Adrenal gland (tissue), 9 donors: ENCODE measurements at regions not wholly inside any gene's neighbourhood (a gene's known extent, or its start where the extent isn't known, plus 50 kb on each side); places are given as distances from the start of the nearest gene placed in this dataset.

Experiments used
- DNase-seq, 7 donors: peaks; one replicate each; pipeline ENCODE4 v3.0.0-alpha.2; 2019 to 2020
- H3K27ac ChIP-seq, 5 donors: fragments of 200-600 bp; sonication (generic) in 4 of 5; 1 replicate in 3 of 5; 2 replicates in 2 of 5; pipeline versions ENCODE4 v1.5.1 to v1.8.0; 2016 to 2020; ENCODE audit warnings: mild to moderate bottlenecking in 1 of 5
- H3K27me3 ChIP-seq: fragments of 200-600 bp; 2 replicates; pipeline ENCODE4 v1.8.0; 2021
- H3K36me3 ChIP-seq, 2 donors: fragments of 200-600 bp; replicated peaks in 1 of 2; 1 replicate in 1 of 2; 2 replicates in 1 of 2; pipeline versions ENCODE4 v1.5.1 to v1.8.0; 2018 to 2022
- H3K4me1 ChIP-seq, 2 donors: fragments of 200-600 bp; replicated peaks in 1 of 2; 1 replicate in 1 of 2; 2 replicates in 1 of 2; pipeline versions ENCODE4 v1.5.1 to v1.8.0; 2018 to 2021
- H3K4me3 ChIP-seq, 4 donors: fragments of 200-600 bp; sonication (generic) in 3 of 4; one replicate each; pipeline ENCODE4 v1.5.1; 2016 to 2018
- H3K9me3 ChIP-seq, 3 donors: fragments of 200-600 bp; sonication (generic) in 1 of 3; replicated peaks in 1 of 3; 1 replicate in 2 of 3; 2 replicates in 1 of 3; pipeline versions ENCODE4 v1.5.1 to v1.8.0; 2016 to 2021
- POLR2A ChIP-seq, 2 donors: fragments of 450-650 bp; IDR thresholded peaks; one replicate each; pipeline ENCODE4 v1.6.1; 2017; ENCODE audit warnings: antibody characterized with exemption in 2 of 2, mild to moderate bottlenecking in 2 of 2, moderate library complexity in 1 of 2
- WGBS, 4 donors: extraction: QIAGEN DNeasy Blood & Tissue Kit in 2 of 4; methylation state at CpG; one replicate each; pipeline versions ENCODE4 v1.1.5 to v1.1.7; 2013 to 2017; 5-methylcytosine and 5-hydroxymethylcytosine counted together
- intact Hi-C, 2 donors: fragments of 100-400 bp; cut with DNase I; formaldehyde crosslinking; loops; one replicate each; pipeline versions ENCODE4 v1.14.1 to v1.15.0; 2022 to 2023
- TF ChIP-seq, protein P1 (sequence below), 6 experiments: fragments of 450-650 bp in 4 of 6; fragments of 200-600 bp in 2 of 6; sonication (generic) in 1 of 6; IDR thresholded peaks; 1 replicate in 5 of 6; 2 replicates in 1 of 6; pipeline versions ENCODE4 v1.5.1 to v1.8.0; 2016 to 2021; ENCODE audit warnings: antibody characterized with exemption in 6 of 6, mild to moderate bottlenecking in 2 of 6, moderate library complexity in 1 of 6
- donor health status: healthy with polysubstance abuse.
- donor health status: Bipolar disorder and iron deficiency.
- donor health status: DM: yes; HTN: yes; CAD: no.
- donor health status: DM: no; HTN: no; CAD: no.
- donor health status: DM: no; HTN: no; CAD: no.

DNA sequence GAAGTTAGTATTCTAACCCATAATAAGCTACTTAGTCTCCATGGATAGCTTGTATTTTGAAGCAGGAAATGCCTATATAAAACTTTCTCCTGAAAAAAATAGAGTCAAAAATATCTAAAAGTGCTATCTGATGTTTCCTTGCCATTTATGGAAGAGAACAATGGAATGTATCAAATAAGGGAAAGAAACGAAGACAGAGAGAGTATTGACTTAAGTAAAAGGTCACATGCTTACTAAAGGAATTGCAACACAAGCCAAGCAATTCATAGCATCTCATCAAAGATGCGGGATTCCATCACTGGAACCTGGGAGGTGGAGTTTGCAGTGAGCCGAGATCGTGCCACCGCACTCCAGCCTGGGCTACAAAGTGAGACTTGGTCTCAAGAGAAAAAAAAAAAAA lies 112.9 kb upstream of the DTNBP1 start:
- WGBS, 4 donors: 86 to 90% (median 89%) methylated on average over 5 of the region's 5 CpGs
- no peak for DNase-seq
- Histone ChIP-seq H3K4me3 (no peak overlapping the region), H3K9me3 (no peaks in the 10 kb centered on the region), H3K27me3 (no peaks in the 10 kb centered on the region), H3K36me3 (no peaks in the 10 kb centered on the region), H3K27ac (no peak overlapping the region), H3K4me1 (no peaks in the 10 kb centered on the region)
- TF ChIP-seq, protein P1, sequence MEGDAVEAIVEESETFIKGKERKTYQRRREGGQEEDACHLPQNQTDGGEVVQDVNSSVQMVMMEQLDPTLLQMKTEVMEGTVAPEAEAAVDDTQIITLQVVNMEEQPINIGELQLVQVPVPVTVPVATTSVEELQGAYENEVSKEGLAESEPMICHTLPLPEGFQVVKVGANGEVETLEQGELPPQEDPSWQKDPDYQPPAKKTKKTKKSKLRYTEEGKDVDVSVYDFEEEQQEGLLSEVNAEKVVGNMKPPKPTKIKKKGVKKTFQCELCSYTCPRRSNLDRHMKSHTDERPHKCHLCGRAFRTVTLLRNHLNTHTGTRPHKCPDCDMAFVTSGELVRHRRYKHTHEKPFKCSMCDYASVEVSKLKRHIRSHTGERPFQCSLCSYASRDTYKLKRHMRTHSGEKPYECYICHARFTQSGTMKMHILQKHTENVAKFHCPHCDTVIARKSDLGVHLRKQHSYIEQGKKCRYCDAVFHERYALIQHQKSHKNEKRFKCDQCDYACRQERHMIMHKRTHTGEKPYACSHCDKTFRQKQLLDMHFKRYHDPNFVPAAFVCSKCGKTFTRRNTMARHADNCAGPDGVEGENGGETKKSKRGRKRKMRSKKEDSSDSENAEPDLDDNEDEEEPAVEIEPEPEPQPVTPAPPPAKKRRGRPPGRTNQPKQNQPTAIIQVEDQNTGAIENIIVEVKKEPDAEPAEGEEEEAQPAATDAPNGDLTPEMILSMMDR (IDR thresholded peaks at IDR 0.05): no peak
- TF ChIP-seq POLR2A (IDR thresholded peaks at IDR 0.05): no peak
- intact Hi-C loops: no loop called here

DNA sequence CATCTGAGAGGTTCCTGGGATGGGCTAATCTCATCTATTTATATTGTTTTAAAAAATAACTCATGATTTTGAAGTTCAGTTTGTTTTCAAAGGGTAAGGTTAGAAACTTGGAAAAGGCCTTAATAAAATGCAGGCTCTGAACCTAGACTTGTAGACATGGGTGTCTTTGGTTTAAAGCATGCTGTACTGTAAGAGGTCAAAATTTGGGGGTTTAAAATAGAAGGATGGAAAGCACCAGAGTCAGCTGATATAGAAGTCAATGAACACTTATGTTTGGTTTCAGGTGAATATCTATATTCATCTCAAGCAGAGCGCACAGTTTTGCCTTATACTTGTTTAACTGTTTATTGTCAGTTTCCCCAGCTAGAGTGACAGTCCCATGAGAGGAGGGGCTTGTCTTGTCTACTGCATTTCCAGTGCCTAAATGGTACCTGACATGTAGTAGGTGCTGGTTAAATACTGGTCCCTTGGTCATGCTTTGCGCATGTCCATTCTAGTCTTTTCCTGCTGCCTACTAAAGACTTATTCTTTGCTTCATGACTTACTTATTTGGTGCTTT lies 112.3 kb upstream of the DTNBP1 start:
- intact Hi-C loops: no loop called here
- TF ChIP-seq, protein P1 (IDR thresholded peaks at IDR 0.05): no peak
- no peak for TF ChIP-seq POLR2A (IDR thresholded peaks at IDR 0.05)

DNA sequence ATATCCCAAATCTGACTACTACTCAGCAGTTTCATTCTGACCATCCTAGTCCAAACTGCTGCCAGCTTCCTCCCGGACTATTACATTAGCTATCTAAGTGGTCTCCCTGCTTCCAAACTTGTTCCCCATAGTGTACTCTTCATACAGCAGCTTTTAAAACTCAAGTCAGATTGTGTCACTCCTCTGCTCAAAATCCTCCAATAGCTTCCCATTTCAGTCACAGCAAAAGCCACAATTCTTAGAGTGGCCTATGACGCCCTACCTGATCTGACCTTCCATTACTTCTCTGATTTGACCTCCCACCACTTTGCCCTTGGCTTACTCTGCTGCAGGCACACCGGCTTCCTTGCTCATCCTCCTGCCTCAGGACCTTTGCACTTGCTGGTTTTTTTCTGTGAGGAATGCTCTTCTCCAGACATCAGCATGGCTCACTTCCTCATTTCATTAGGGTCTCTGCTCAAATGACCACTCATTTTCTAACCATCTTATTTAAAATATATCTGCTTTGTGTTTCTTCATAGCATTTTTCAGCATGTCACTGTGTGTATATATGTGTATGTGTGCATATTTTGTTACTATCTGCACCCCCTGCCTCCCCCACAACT lies 111.1 kb upstream of the DTNBP1 start:
- no peaks in the 10 kb centered on the region for H3K27me3 ChIP-seq
- peaks cover 0 to 4% of the 10 kb centered on the region in 2 donors for H3K4me1 ChIP-seq
- no peaks in the 10 kb centered on the region for H3K9me3 ChIP-seq
- H3K36me3 ChIP-seq: no peaks in the 10 kb centered on the region
- 80 to 88% (median 87%) methylated on average over 3 of the region's 3 CpGs for WGBS, 4 donors
- no peak overlapping the region for H3K27ac ChIP-seq
- H3K4me3 ChIP-seq: no peak overlapping the region
- TF ChIP-seq, protein P1 (IDR thresholded peaks at IDR 0.05): no peak
- TF ChIP-seq POLR2A (IDR thresholded peaks at IDR 0.05): no peak
- DNase-seq: no peak
- intact Hi-C loops: no loop called here

More for the DNA sequence above, 112.3 kb upstream of the DTNBP1 start:
- DNase-seq: no peak
- Histone ChIP-seq H3K9me3 (no peaks in the 10 kb centered on the region), H3K4me1 (no peaks in the 10 kb centered on the region), H3K27me3 (no peaks in the 10 kb centered on the region), H3K36me3 (no peaks in the 10 kb centered on the region), H3K27ac (no peak overlapping the region), H3K4me3 (no peak overlapping the region)
- 94 to 100% (median 97%) methylated on average over 2 of the region's 2 CpGs for WGBS, 4 donors

DNA sequence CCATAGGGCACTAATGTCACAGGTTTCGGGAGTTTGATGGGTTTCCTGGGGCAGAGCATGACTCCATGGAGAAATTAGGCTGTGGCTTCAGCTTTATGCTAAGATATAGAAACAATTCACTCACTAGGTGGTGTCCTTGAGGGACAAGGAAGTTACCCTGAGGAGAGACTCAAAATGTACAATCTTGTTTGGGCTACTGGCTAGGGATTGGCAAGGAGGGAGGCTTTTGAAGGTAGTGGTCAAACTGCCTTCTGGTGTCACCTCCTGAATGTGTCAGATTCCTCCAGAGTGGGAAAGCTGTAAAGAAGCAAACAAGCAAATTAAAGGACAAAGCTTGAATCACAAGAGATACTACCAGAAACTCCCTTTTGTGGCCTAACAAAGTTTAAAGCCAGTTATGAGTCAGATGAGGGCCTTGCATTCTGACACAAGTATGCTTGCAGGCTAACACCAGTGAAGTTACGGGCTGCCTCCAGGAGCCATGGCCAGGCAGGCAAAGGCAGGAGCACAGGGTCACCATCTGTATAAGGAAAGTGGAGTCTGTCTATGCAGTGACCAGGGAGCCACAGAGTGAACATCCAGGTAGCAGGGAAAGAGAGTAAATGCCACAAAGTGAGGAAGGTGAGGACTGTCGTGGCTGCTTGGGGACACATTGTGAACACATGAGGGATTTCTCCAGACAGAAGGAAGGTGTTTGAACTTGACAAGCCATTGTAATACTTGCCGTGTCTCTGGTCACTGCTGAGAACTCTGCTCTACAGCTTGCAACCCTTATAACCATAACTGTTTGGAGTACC lies 107.7 kb upstream of the DTNBP1 start:
- no peak for TF ChIP-seq POLR2A (IDR thresholded peaks at IDR 0.05)
- intact Hi-C loops: no loop called here
- no peaks in the 10 kb centered on the region for H3K36me3 ChIP-seq
- H3K9me3 ChIP-seq: no peaks in the 10 kb centered on the region
- H3K4me3 ChIP-seq: no peak overlapping the region
- WGBS, 4 donors: 79 to 84% (median 80%) methylated on average over 4 of the region's 4 CpGs
- DNase-seq: peak in 6 of 7 donors; percentile 34 to 67 (median 46)
- H3K27me3 ChIP-seq: no peaks in the 10 kb centered on the region
- peak overlapping the region in 2 of 5 donors; percentile 80 to 81 for H3K27ac ChIP-seq
- H3K4me1 ChIP-seq: peaks cover 0 to 4% of the 10 kb centered on the region in 2 donors
